ENCODE measurements at regions not wholly inside any gene's neighbourhood (a gene's known extent, or its start where the extent isn't known, plus 50 kb on each side); places are given as distances from the start of the nearest gene placed in this dataset.

GRCh38 chr2:441258-442022 is 153.5 kb upstream of the ALKAL2 start:
- no peak for DNase-seq
- Histone ChIP-seq H3K4me1 (no peaks in the 10 kb centered on the region), H3K27me3 (no peaks in the 10 kb centered on the region), H3K9me3 (no peaks in the 10 kb centered on the region), H3K36me3 (no peaks in the 10 kb centered on the region), H3K4me3 (replicated peaks in 1 of 3) (no peak overlapping the region), H3K27ac (no peak overlapping the region)
- intact Hi-C loops (cut with DNase I): no loop called here
- TF ChIP-seq POLR2A (IDR thresholded peaks at IDR 0.05): no peak
- TF ChIP-seq, protein P1, sequence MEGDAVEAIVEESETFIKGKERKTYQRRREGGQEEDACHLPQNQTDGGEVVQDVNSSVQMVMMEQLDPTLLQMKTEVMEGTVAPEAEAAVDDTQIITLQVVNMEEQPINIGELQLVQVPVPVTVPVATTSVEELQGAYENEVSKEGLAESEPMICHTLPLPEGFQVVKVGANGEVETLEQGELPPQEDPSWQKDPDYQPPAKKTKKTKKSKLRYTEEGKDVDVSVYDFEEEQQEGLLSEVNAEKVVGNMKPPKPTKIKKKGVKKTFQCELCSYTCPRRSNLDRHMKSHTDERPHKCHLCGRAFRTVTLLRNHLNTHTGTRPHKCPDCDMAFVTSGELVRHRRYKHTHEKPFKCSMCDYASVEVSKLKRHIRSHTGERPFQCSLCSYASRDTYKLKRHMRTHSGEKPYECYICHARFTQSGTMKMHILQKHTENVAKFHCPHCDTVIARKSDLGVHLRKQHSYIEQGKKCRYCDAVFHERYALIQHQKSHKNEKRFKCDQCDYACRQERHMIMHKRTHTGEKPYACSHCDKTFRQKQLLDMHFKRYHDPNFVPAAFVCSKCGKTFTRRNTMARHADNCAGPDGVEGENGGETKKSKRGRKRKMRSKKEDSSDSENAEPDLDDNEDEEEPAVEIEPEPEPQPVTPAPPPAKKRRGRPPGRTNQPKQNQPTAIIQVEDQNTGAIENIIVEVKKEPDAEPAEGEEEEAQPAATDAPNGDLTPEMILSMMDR (IDR thresholded peaks at IDR 0.05): no peak
- WGBS, 2 donors: 81 to 86% methylated on average over 16 of the region's 16 CpGs

DNA sequence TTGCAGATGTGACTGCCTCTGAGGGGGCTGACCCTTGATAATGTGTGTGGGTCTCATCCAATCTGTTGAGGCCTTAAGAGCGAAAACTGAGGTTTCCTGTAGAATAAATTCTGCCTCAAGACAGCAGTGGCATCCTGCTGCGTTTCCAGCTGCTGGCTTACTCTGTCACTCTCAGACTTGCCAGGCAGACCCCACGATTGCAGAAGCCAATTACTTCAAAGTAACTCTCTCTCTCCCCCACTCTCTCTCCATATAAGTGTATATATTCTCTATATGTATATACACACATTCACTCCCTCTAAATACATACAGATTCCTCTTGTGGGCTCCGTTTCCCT is 152.5 kb upstream of the ALKAL2 start:
- DNase-seq: no peak
- WGBS, 2 donors: 67 to 85% methylated on average over 4 of the region's 4 CpGs
- Histone ChIP-seq H3K9me3 (no peaks in the 10 kb centered on the region), H3K36me3 (no peaks in the 10 kb centered on the region), H3K4me3 (replicated peaks in 1 of 3) (no peak overlapping the region), H3K4me1 (no peaks in the 10 kb centered on the region), H3K27me3 (no peaks in the 10 kb centered on the region), H3K27ac (no peak overlapping the region)
- no peak for TF ChIP-seq POLR2A (IDR thresholded peaks at IDR 0.05)
- TF ChIP-seq, protein P1 (IDR thresholded peaks at IDR 0.05): no peak
- intact Hi-C loops (cut with DNase I): no loop called here

- WGBS, 2 donors: 88 to 89% methylated on average over 24 of the region's 24 CpGs
- TF ChIP-seq, protein P1 (IDR thresholded peaks at IDR 0.05): no peak
Observed at GRCh38 chr2:439556-440402, 151.9 kb upstream of the ALKAL2 start.

DNA sequence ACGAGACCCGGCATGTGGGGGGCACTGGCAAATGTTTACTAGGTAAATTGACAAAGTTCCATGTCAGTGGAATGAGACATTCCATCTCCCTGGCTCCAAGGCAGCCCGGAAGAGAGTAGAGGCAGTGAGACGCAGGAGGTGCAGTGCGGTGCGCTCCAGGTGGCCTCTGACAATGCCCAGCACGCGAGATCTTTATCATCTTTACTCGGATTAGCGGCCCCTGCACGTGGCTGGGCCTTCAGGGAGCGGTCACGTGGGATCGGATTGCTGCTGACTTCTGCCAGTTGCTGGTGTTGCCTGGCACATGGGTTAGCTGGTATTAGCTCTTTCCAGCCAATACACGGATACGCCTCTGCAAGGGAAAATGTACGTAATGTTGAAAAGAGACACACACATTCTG is 151.2 kb upstream of the ALKAL2 start:
- Histone ChIP-seq H3K9me3 (no peaks in the 10 kb centered on the region), H3K4me1 (no peaks in the 10 kb centered on the region), H3K27ac (no peak overlapping the region), H3K4me3 (replicated peaks in 1 of 3) (no peak overlapping the region), H3K36me3 (no peaks in the 10 kb centered on the region), H3K27me3 (no peaks in the 10 kb centered on the region)
- TF ChIP-seq POLR2A (IDR thresholded peaks at IDR 0.05): no peak
- TF ChIP-seq, protein P1 (IDR thresholded peaks at IDR 0.05): no peak
- DNase-seq: no peak
- intact Hi-C loops (cut with DNase I): no loop called here
- 59 to 69% methylated on average over 17 of the region's 17 CpGs for WGBS, 2 donors

More at GRCh38 chr2:439556-440402, 151.9 kb upstream of the ALKAL2 start:
- no peak overlapping the region for H3K27ac ChIP-seq
- H3K4me1 ChIP-seq: no peaks in the 10 kb centered on the region
- H3K9me3 ChIP-seq: no peaks in the 10 kb centered on the region
- intact Hi-C loops (cut with DNase I): no loop called here
- no peaks in the 10 kb centered on the region for H3K36me3 ChIP-seq
- no peak for DNase-seq
- no peak overlapping the region for H3K4me3 ChIP-seq (replicated peaks in 1 of 3)
- H3K27me3 ChIP-seq: no peaks in the 10 kb centered on the region

All from thyroid gland (tissue), 4 donors.